Liver (tissue), 7 donors: ENCODE measurements at regions not wholly inside any gene's neighbourhood (a gene's known extent, or its start where the extent isn't known, plus 50 kb on each side); places are given as distances from the start of the nearest gene placed in this dataset.

Experiments used
- DNase-seq: peaks from one replicate; pipeline ENCODE4 v3.0.0-alpha.2; 2017; ENCODE audit warnings: low spot score
- H3K27ac ChIP-seq, 2 donors: one replicate each; pipeline ENCODE4 v1.7.0; 2013; ENCODE audit warnings: inconsistent platforms in 2 of 2, low read length in 2 of 2, control low read depth in 1 of 2, low read depth in 1 of 2, mild to moderate bottlenecking in 1 of 2
- H3K27me3 ChIP-seq, 4 donors: one replicate each; pipeline versions ENCODE4 v1.6.1 to v1.7.0; 2013; ENCODE audit warnings: low read length in 3 of 4, inconsistent platforms in 1 of 4, mild to moderate bottlenecking in 1 of 4, moderate library complexity in 1 of 4; ENCODE audit not compliant: control insufficient read depth in 4 of 4, insufficient read depth in 4 of 4
- H3K36me3 ChIP-seq, 4 donors: one replicate each; pipeline versions ENCODE4 v1.6.1 to v1.7.0; 2013; ENCODE audit warnings: low read length in 3 of 4, mild to moderate bottlenecking in 3 of 4, low read depth in 1 of 4, moderate library complexity in 1 of 4; ENCODE audit not compliant: control insufficient read depth in 4 of 4, insufficient read depth in 3 of 4
- H3K4me1 ChIP-seq, 4 donors: one replicate each; pipeline versions ENCODE4 v1.6.1 to v1.7.0; 2013; ENCODE audit warnings: low read length in 3 of 4, mild to moderate bottlenecking in 3 of 4, moderate library complexity in 1 of 4; ENCODE audit not compliant: control insufficient read depth in 4 of 4, insufficient read depth in 4 of 4
- H3K4me3 ChIP-seq, 3 donors: one replicate each; pipeline versions ENCODE4 v1.6.1 to v1.7.0; 2013; ENCODE audit warnings: low read length in 3 of 3, control low read depth in 1 of 3, low read depth in 1 of 3, mild to moderate bottlenecking in 1 of 3
- H3K9ac ChIP-seq, 2 donors: one replicate each; pipeline ENCODE4 v1.7.0; 2013; ENCODE audit warnings: low read length in 2 of 2, mild to moderate bottlenecking in 2 of 2, moderate library complexity in 2 of 2, control low read depth in 1 of 2, low read depth in 1 of 2
- H3K9me3 ChIP-seq, 4 donors: one replicate each; pipeline versions ENCODE4 v1.6.1 to v1.7.0; 2013; ENCODE audit warnings: low read length in 3 of 4; ENCODE audit not compliant: control insufficient read depth in 4 of 4
- EGR1 ChIP-seq, 2 donors: IDR thresholded peaks; 2 replicates each; pipeline ENCODE4 v1.6.1; 2016 to 2018; ENCODE audit warnings: antibody characterized with exemption in 2 of 2, low read depth in 2 of 2
- FOXA1 ChIP-seq: IDR thresholded peaks from 2 replicates; pipeline ENCODE4 v1.6.1; 2016; ENCODE audit warnings: antibody characterized with exemption
- FOXA2 ChIP-seq: IDR thresholded peaks from 2 replicates; pipeline ENCODE4 v1.6.1; 2016; ENCODE audit warnings: antibody characterized with exemption
- GABPA ChIP-seq, 2 donors: IDR thresholded peaks in 1 of 2; conservative IDR thresholded peaks in 1 of 2; 2 replicates each; pipeline ENCODE4 v1.6.1; 2016; ENCODE audit warnings: antibody characterized with exemption in 2 of 2, mild to moderate bottlenecking in 1 of 2, moderate library complexity in 1 of 2
- HNF4A ChIP-seq, 2 donors: conservative IDR thresholded peaks; 2 replicates each; pipeline ENCODE4 v1.6.1; 2016; ENCODE audit warnings: antibody characterized with exemption in 2 of 2, mild to moderate bottlenecking in 2 of 2
- HNF4G ChIP-seq: IDR thresholded peaks from 2 replicates; pipeline ENCODE4 v1.6.1; 2016; ENCODE audit warnings: antibody characterized with exemption
- JUND ChIP-seq, 2 donors: IDR thresholded peaks; 2 replicates each; pipeline ENCODE4 v1.6.1; 2016; ENCODE audit warnings: antibody characterized with exemption in 2 of 2
- NR2F2 ChIP-seq: IDR thresholded peaks from 2 replicates; pipeline ENCODE4 v1.6.1; 2016; ENCODE audit warnings: antibody characterized with exemption
- RAD21 ChIP-seq, 2 donors: IDR thresholded peaks; 2 replicates each; pipeline ENCODE4 v1.6.1; 2016; ENCODE audit warnings: antibody characterized with exemption in 2 of 2, mild to moderate bottlenecking in 2 of 2
- RXRA ChIP-seq, 2 donors: IDR thresholded peaks; 2 replicates each; pipeline ENCODE4 v1.6.1; 2017 to 2018; ENCODE audit warnings: antibody characterized with exemption in 2 of 2, mild to moderate bottlenecking in 1 of 2
- SP1 ChIP-seq: IDR thresholded peaks from 2 replicates; pipeline ENCODE4 v1.6.1; 2018; ENCODE audit warnings: antibody characterized with exemption, mild to moderate bottlenecking
- TAF1 ChIP-seq: conservative IDR thresholded peaks from 2 replicates; pipeline ENCODE4 v1.6.1; 2016; ENCODE audit warnings: antibody characterized with exemption, mild to moderate bottlenecking
- YY1 ChIP-seq: IDR thresholded peaks from 2 replicates; pipeline ENCODE4 v1.6.1; 2016; ENCODE audit warnings: antibody characterized with exemption, mild to moderate bottlenecking
- TF ChIP-seq, protein P1 (sequence below): IDR thresholded peaks from 2 replicates; pipeline ENCODE4 v1.6.1; 2016; ENCODE audit warnings: antibody characterized with exemption, mild to moderate bottlenecking
- TF ChIP-seq, protein P2 (sequence below): IDR thresholded peaks from 2 replicates; pipeline ENCODE4 v1.6.1; 2016; ENCODE audit warnings: antibody characterized with exemption
- TF ChIP-seq, protein P3 (sequence below): fragments of 150-350 bp; IDR thresholded peaks from 2 replicates; pipeline ENCODE4 v1.5.1; 2017; ENCODE audit warnings: improper control_type of control experiment, low read depth, low read length; ENCODE audit not compliant: missing input control
- TF ChIP-seq, protein P4 (sequence below): IDR thresholded peaks from 2 replicates; pipeline ENCODE4 v1.6.1; 2016; ENCODE audit warnings: antibody characterized with exemption
- TF ChIP-seq, protein P5 (sequence below): IDR thresholded peaks from 2 replicates; pipeline ENCODE4 v1.6.1; 2016; ENCODE audit warnings: antibody characterized with exemption
- donor health status: healthy.
- donor health status: healthy.
- donor health status: healthy.
- donor health status: healthy.

DNA sequence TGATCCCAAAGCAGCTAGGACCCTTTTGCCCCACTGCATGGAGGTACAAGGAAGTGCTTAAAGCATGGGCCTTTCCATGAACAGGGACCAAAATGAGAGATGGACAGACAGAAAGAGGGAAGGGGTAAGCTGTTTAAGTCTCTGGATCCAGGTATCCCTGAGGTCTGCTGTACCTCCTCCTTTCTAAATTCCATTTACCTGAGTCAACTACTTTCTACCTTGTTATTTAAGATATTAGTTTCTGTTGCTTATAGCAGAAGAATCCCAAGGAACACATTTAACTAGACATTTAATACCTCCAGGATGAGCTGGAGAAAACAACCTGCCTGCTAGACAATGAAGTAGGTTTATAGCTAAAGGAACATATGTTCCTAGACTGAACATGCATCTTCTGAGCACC, 157.6 kb upstream of the TMCC3 start:
- no peak overlapping the region for H3K9ac ChIP-seq
- H3K9me3 ChIP-seq = peaks cover 4 to 13% (median 9%) of the 10 kb centered on the region in 4 donors
- no peaks in the 10 kb centered on the region for H3K27me3 ChIP-seq
- no peak overlapping the region for H3K27ac ChIP-seq
- no peak overlapping the region for H3K4me3 ChIP-seq
- no peaks in the 10 kb centered on the region for H3K36me3 ChIP-seq
- TF ChIP-seq, protein P1, sequence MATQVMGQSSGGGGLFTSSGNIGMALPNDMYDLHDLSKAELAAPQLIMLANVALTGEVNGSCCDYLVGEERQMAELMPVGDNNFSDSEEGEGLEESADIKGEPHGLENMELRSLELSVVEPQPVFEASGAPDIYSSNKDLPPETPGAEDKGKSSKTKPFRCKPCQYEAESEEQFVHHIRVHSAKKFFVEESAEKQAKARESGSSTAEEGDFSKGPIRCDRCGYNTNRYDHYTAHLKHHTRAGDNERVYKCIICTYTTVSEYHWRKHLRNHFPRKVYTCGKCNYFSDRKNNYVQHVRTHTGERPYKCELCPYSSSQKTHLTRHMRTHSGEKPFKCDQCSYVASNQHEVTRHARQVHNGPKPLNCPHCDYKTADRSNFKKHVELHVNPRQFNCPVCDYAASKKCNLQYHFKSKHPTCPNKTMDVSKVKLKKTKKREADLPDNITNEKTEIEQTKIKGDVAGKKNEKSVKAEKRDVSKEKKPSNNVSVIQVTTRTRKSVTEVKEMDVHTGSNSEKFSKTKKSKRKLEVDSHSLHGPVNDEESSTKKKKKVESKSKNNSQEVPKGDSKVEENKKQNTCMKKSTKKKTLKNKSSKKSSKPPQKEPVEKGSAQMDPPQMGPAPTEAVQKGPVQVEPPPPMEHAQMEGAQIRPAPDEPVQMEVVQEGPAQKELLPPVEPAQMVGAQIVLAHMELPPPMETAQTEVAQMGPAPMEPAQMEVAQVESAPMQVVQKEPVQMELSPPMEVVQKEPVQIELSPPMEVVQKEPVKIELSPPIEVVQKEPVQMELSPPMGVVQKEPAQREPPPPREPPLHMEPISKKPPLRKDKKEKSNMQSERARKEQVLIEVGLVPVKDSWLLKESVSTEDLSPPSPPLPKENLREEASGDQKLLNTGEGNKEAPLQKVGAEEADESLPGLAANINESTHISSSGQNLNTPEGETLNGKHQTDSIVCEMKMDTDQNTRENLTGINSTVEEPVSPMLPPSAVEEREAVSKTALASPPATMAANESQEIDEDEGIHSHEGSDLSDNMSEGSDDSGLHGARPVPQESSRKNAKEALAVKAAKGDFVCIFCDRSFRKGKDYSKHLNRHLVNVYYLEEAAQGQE = no peak
- TF ChIP-seq TAF1 (no peak), FOXA1 (no peak), GABPA (IDR thresholded peaks at IDR 0.05 in 1 of 2, conservative IDR thresholded peaks at IDR 0.05 in 1 of 2) (no peak), HNF4A (conservative IDR thresholded peaks at IDR 0.05) (no peak), EGR1 (IDR thresholded peaks at IDR 0.05; ENCODE audit: low read depth in 2 of 2) (no peak), RXRA (IDR thresholded peaks at IDR 0.05) (no peak), RAD21 (IDR thresholded peaks at IDR 0.05) (no peak), YY1 (no peak), JUND (IDR thresholded peaks at IDR 0.05) (no peak), SP1 (no peak), FOXA2 (no peak), NR2F2 (no peak), HNF4G (no peak)
- TF ChIP-seq, protein P2, sequence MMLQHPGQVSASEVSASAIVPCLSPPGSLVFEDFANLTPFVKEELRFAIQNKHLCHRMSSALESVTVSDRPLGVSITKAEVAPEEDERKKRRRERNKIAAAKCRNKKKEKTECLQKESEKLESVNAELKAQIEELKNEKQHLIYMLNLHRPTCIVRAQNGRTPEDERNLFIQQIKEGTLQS = no peak
- TF ChIP-seq, protein P3, sequence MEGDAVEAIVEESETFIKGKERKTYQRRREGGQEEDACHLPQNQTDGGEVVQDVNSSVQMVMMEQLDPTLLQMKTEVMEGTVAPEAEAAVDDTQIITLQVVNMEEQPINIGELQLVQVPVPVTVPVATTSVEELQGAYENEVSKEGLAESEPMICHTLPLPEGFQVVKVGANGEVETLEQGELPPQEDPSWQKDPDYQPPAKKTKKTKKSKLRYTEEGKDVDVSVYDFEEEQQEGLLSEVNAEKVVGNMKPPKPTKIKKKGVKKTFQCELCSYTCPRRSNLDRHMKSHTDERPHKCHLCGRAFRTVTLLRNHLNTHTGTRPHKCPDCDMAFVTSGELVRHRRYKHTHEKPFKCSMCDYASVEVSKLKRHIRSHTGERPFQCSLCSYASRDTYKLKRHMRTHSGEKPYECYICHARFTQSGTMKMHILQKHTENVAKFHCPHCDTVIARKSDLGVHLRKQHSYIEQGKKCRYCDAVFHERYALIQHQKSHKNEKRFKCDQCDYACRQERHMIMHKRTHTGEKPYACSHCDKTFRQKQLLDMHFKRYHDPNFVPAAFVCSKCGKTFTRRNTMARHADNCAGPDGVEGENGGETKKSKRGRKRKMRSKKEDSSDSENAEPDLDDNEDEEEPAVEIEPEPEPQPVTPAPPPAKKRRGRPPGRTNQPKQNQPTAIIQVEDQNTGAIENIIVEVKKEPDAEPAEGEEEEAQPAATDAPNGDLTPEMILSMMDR = no peak
- TF ChIP-seq, protein P4, sequence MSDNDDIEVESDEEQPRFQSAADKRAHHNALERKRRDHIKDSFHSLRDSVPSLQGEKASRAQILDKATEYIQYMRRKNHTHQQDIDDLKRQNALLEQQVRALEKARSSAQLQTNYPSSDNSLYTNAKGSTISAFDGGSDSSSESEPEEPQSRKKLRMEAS = no peak
- TF ChIP-seq, protein P5, sequence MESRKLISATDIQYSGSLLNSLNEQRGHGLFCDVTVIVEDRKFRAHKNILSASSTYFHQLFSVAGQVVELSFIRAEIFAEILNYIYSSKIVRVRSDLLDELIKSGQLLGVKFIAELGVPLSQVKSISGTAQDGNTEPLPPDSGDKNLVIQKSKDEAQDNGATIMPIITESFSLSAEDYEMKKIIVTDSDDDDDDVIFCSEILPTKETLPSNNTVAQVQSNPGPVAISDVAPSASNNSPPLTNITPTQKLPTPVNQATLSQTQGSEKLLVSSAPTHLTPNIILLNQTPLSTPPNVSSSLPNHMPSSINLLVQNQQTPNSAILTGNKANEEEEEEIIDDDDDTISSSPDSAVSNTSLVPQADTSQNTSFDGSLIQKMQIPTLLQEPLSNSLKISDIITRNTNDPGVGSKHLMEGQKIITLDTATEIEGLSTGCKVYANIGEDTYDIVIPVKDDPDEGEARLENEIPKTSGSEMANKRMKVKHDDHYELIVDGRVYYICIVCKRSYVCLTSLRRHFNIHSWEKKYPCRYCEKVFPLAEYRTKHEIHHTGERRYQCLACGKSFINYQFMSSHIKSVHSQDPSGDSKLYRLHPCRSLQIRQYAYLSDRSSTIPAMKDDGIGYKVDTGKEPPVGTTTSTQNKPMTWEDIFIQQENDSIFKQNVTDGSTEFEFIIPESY = no peak
- no peaks in the 10 kb centered on the region for H3K4me1 ChIP-seq
- no peak for DNase-seq
